GM12892 (cell line): ENCODE measurements at regions not wholly inside any gene's neighbourhood (a gene's known extent, or its start where the extent isn't known, plus 50 kb on each side); places are given as distances from the start of the nearest gene placed in this dataset.

Source experiments
- POLR2A ChIP-seq: IDR thresholded peaks from 2 replicates; pipeline ENCODE4 v1.6.1; 2011; ENCODE audit warnings: low read depth, low read length, control low read depth
- TAF1 ChIP-seq: IDR thresholded peaks from 2 replicates; pipeline ENCODE4 v1.6.1; 2011; ENCODE audit warnings: low read depth, mild to moderate bottlenecking, control low read depth, low read length, borderline replicate concordance

GRCh38 chr3:118396491-118396890 lies 638.2 kb downstream of the IGSF11 start:
- TF ChIP-seq POLR2A (no peak), TAF1 (no peak)
